ENCODE measurements at regions not wholly inside any gene's neighbourhood (a gene's known extent, or its start where the extent isn't known, plus 50 kb on each side); places are given as distances from the start of the nearest gene placed in this dataset.

GRCh38 chr12:61301817-61302216, 958.4 kb upstream of the USP15 start:
- Mint-ChIP-seq H3K27me3 (no peaks in the 10 kb centered on the region), H3K9me3 (peaks cover 5% of the 10 kb centered on the region), H3K36me3 (no peaks in the 10 kb centered on the region), H3K4me1 (no peaks in the 10 kb centered on the region), H3K27ac (no peak overlapping the region), H3K4me3 (no peak overlapping the region)
- CTCF ChIA-PET, result no interaction called here
- DNase-seq, result no peak

DNA sequence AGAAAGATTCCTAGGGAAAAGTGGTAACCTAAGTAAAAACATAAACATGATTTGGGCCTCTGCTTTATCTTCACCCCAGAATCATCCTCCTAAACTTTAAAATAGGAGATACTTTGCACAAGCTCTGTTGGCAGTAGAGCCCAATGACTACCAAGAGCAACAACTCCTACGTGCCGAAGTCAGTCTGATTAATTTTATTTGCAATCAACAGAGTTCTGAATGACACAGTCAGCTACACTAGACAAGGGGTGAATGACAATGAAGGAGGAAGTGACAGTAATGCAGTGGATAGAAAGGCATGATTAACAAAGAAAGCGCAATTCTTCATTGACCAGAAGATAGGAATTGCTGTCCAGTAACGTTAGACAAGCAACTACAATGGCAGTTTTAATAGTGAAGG, 957.9 kb upstream of the USP15 start:
- Mint-ChIP-seq H3K9me3 (peaks cover 5% of the 10 kb centered on the region), H3K36me3 (no peaks in the 10 kb centered on the region), H3K27me3 (no peaks in the 10 kb centered on the region), H3K4me3 (no peak overlapping the region), H3K4me1 (no peaks in the 10 kb centered on the region), H3K27ac (no peak overlapping the region)
- no peak for DNase-seq
- CTCF ChIA-PET, result no interaction called here

- H3K4me1 Mint-ChIP-seq, result no peaks in the 10 kb centered on the region
- no peaks in the 10 kb centered on the region for H3K36me3 Mint-ChIP-seq
- no peaks in the 10 kb centered on the region for H3K27me3 Mint-ChIP-seq
- no peak overlapping the region for H3K27ac Mint-ChIP-seq
- DNase-seq, result no peak
- H3K4me3 Mint-ChIP-seq, result no peak overlapping the region
- CTCF ChIA-PET, result no interaction called here
- peaks cover 3% of the 10 kb centered on the region for H3K9me3 Mint-ChIP-seq
Measured at GRCh38 chr12:61308220-61308619, 952.0 kb upstream of the USP15 start.

GRCh38 chr12:61311413-61311812, 948.8 kb upstream of the USP15 start:
- no peaks in the 10 kb centered on the region for H3K4me1 Mint-ChIP-seq
- peaks cover 7% of the 10 kb centered on the region for H3K9me3 Mint-ChIP-seq
- H3K27ac Mint-ChIP-seq, result no peak overlapping the region
- no peaks in the 10 kb centered on the region for H3K36me3 Mint-ChIP-seq
- DNase-seq, result no peak
- H3K4me3 Mint-ChIP-seq, result no peak overlapping the region
- CTCF ChIA-PET, result no interaction called here
- no peaks in the 10 kb centered on the region for H3K27me3 Mint-ChIP-seq

GRCh38 chr12:61348871-61349270, 911.3 kb upstream of the USP15 start:
- H3K27ac Mint-ChIP-seq, result no peak overlapping the region
- H3K4me3 Mint-ChIP-seq, result no peak overlapping the region
- CTCF ChIA-PET, result no interaction called here

DNA sequence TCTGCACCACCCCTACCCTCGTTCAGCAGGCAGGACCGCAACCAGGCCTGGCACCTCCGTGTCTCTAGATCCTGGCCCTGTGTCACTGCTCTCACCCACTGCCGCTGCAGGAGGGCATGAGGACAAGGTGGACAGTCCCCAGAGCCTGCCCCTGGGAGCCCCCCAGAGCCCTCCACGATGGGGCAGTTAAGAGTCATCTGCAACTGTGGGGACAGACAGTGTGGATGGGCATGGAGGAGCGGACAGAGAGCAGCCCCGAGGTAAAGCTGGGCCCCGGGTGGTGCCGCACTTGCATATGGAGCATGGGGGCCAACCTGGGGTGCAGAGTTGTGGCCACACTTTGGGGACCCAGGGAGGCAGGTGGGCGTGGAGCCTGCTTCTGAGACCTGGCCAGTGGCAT, 905.1 kb upstream of the USP15 start:
- H3K27me3 Mint-ChIP-seq, result no peaks in the 10 kb centered on the region
- CTCF ChIA-PET, result no interaction called here
- DNase-seq, result no peak
- H3K4me3 Mint-ChIP-seq, result no peak overlapping the region
- no peaks in the 10 kb centered on the region for H3K36me3 Mint-ChIP-seq
- H3K4me1 Mint-ChIP-seq, result no peaks in the 10 kb centered on the region
- no peaks in the 10 kb centered on the region for H3K9me3 Mint-ChIP-seq
- no peak overlapping the region for H3K27ac Mint-ChIP-seq

More at GRCh38 chr12:61348871-61349270, 911.3 kb upstream of the USP15 start:
- Mint-ChIP-seq H3K27me3 (no peaks in the 10 kb centered on the region), H3K9me3 (no peaks in the 10 kb centered on the region), H3K36me3 (no peaks in the 10 kb centered on the region), H3K4me1 (no peaks in the 10 kb centered on the region)
- no peak for DNase-seq

DNA sequence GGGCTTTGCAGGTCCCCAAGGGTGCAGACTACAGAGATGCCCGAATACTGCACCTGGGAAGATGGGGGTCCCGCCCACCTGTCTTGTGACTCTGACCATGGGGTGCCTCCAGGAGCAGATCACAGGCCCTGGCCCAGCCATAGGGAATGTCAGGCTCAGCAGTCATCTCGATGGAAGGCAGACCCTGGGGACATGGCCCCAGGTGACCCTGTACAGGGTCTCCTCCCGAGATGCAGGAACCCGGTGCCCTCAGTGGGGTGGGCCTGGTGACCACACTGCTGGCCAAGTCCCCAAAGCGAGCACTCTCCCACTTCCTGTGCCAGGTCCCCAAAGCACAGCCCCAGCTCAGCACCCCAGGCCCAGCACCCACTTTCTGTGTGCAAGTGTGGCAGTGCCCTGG, 903.7 kb upstream of the USP15 start:
- H3K27me3 Mint-ChIP-seq, result no peaks in the 10 kb centered on the region
- H3K36me3 Mint-ChIP-seq, result no peaks in the 10 kb centered on the region
- no peaks in the 10 kb centered on the region for H3K9me3 Mint-ChIP-seq
- H3K27ac Mint-ChIP-seq, result no peak overlapping the region
- no peak overlapping the region for H3K4me3 Mint-ChIP-seq
- no peak for DNase-seq
- no peaks in the 10 kb centered on the region for H3K4me1 Mint-ChIP-seq
- CTCF ChIA-PET, result no interaction called here

GRCh38 chr12:61357496-61357895, 902.7 kb upstream of the USP15 start:
- H3K36me3 Mint-ChIP-seq, result no peaks in the 10 kb centered on the region
- no peak for DNase-seq
- H3K4me3 Mint-ChIP-seq, result no peak overlapping the region
- CTCF ChIA-PET, result no interaction called here
- no peak overlapping the region for H3K27ac Mint-ChIP-seq
- no peaks in the 10 kb centered on the region for H3K27me3 Mint-ChIP-seq
- H3K4me1 Mint-ChIP-seq, result no peaks in the 10 kb centered on the region
- H3K9me3 Mint-ChIP-seq, result no peaks in the 10 kb centered on the region

DNA sequence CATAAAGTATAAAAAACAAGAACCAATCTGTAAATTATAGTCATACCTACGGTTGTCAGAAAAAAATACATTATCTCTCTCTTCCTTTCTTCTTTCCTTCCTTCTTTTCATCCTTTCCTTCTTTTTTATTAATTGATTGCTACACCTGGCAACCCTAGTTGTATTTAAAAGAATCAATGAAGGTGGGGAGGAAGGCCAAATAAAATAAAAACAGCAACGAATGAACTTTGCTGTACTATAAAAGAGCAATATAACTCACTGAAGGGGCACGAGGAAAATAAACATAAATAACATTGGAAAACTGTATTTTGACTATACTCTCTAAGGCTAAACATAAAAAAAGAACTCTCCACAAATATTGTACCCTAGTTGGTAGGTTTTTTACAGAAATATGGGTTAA, 898.2 kb upstream of the USP15 start:
- H3K36me3 Mint-ChIP-seq, result no peaks in the 10 kb centered on the region
- no peaks in the 10 kb centered on the region for H3K9me3 Mint-ChIP-seq
- no peak overlapping the region for H3K27ac Mint-ChIP-seq
- H3K4me1 Mint-ChIP-seq, result no peaks in the 10 kb centered on the region
- no peaks in the 10 kb centered on the region for H3K27me3 Mint-ChIP-seq
- no peak overlapping the region for H3K4me3 Mint-ChIP-seq
- CTCF ChIA-PET, result no interaction called here
- no peak for DNase-seq

GRCh38 chr12:61365001-61365400, 895.2 kb upstream of the USP15 start:
- Mint-ChIP-seq H3K4me1 (no peaks in the 10 kb centered on the region), H3K27ac (no peak overlapping the region), H3K4me3 (no peak overlapping the region), H3K27me3 (no peaks in the 10 kb centered on the region), H3K9me3 (no peaks in the 10 kb centered on the region), H3K36me3 (no peaks in the 10 kb centered on the region)
- CTCF ChIA-PET, result no interaction called here
- DNase-seq, result no peak

DNA sequence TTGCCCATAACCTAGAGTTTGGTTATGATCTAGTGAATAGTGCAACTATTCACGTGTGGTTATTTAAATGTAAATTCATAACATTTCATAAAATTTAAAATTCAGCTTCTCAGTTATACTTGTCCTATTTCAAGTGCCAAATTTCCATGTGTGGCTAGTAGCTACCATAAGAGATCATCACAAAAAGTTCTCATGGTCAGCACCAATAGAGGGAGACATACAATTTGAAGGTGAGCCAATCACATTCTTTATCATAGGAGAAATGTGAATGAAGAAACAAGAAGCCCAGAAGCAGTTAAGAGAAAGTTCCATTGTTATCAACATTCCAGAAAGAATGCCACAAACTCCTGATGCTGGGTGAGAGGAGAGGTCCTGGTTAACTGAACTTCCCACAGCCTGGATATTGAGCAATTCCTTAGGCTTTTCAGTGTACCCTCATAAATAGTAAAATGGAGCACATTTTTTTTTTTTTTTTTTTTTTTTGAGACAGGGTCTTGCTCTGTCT, 892.9 kb upstream of the USP15 start:
- no peaks in the 10 kb centered on the region for H3K36me3 Mint-ChIP-seq
- DNase-seq, result no peak
- CTCF ChIA-PET, result no interaction called here
- H3K27ac Mint-ChIP-seq, result no peak overlapping the region
- H3K4me1 Mint-ChIP-seq, result no peaks in the 10 kb centered on the region
- no peak overlapping the region for H3K4me3 Mint-ChIP-seq
- no peaks in the 10 kb centered on the region for H3K27me3 Mint-ChIP-seq
- peaks cover 2% of the 10 kb centered on the region for H3K9me3 Mint-ChIP-seq

GRCh38 chr12:61369241-61369910, 890.8 kb upstream of the USP15 start:
- Mint-ChIP-seq H3K9me3 (peaks cover 2% of the 10 kb centered on the region), H3K27ac (no peak overlapping the region), H3K27me3 (no peaks in the 10 kb centered on the region), H3K4me3 (no peak overlapping the region), H3K4me1 (no peaks in the 10 kb centered on the region), H3K36me3 (no peaks in the 10 kb centered on the region)
- no peak for DNase-seq
- CTCF ChIA-PET, result no interaction called here

- H3K4me1 Mint-ChIP-seq, result no peaks in the 10 kb centered on the region
- CTCF ChIA-PET, result no interaction called here
- no peak overlapping the region for H3K27ac Mint-ChIP-seq
- no peaks in the 10 kb centered on the region for H3K27me3 Mint-ChIP-seq
- no peak for DNase-seq
- H3K36me3 Mint-ChIP-seq, result no peaks in the 10 kb centered on the region
- H3K4me3 Mint-ChIP-seq, result no peak overlapping the region
- H3K9me3 Mint-ChIP-seq, result peaks cover 10% of the 10 kb centered on the region
Measured at GRCh38 chr12:61384511-61384910, 875.7 kb upstream of the USP15 start.

GRCh38 chr12:61385771-61386170, 874.4 kb upstream of the USP15 start:
- H3K36me3 Mint-ChIP-seq, result no peaks in the 10 kb centered on the region
- no peaks in the 10 kb centered on the region for H3K27me3 Mint-ChIP-seq
- CTCF ChIA-PET, result no interaction called here
- H3K27ac Mint-ChIP-seq, result no peak overlapping the region
- H3K9me3 Mint-ChIP-seq, result peaks cover 16% of the 10 kb centered on the region
- no peak for DNase-seq
- no peaks in the 10 kb centered on the region for H3K4me1 Mint-ChIP-seq
- no peak overlapping the region for H3K4me3 Mint-ChIP-seq

DNA sequence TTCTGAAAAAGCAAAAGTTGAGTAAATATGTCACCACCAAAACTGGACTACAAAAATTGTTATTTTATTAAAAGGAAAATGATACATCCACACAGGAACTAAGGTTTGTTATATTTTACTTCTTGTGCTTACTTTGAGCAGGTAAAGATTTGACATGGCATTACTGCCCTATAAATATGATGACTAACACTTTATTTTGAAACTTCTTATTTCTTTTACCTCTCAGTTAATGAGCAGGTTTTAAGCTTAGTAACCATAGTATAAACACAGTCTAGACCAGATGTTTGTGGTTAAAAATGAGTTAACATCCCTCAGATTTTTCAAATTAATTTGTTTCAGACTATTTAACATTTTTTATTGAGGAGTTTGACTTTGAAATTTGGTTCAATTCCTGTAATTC, 862.5 kb upstream of the USP15 start:
- CTCF ChIA-PET, result no interaction called here
- no peaks in the 10 kb centered on the region for H3K27me3 Mint-ChIP-seq
- no peak overlapping the region for H3K27ac Mint-ChIP-seq
- peaks cover 6% of the 10 kb centered on the region for H3K9me3 Mint-ChIP-seq
- no peaks in the 10 kb centered on the region for H3K4me1 Mint-ChIP-seq
- no peak overlapping the region for H3K4me3 Mint-ChIP-seq
- H3K36me3 Mint-ChIP-seq, result no peaks in the 10 kb centered on the region
- no peak for DNase-seq

DNA sequence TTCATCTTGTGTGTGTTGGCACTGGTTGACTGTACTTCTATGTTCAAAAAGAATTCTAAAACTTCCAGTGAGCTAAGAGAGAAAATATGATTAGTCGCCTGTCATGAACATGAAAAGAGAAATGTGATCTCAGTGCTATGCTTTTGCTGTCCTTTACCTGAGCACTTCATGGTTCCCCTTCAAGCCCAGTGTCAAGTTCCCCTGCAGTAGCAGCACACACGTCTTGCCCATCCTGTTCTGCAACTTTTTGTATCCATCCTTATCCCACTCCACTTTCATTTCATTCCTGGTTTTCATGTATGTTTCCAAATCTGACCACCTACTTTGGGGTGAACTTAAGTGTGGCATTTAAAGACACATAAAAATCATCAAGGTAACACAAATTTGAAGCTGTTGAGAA, 848.0 kb upstream of the USP15 start:
- Mint-ChIP-seq H3K9me3 (peaks cover 4% of the 10 kb centered on the region), H3K4me3 (no peak overlapping the region), H3K27me3 (no peaks in the 10 kb centered on the region), H3K27ac (no peak overlapping the region), H3K36me3 (no peaks in the 10 kb centered on the region), H3K4me1 (no peaks in the 10 kb centered on the region)
- DNase-seq, result no peak
- CTCF ChIA-PET, result no interaction called here
